Fibroblast of the aortic adventitia (primary cell): ENCODE measurements at regions not wholly inside any gene's neighbourhood (a gene's known extent, or its start where the extent isn't known, plus 50 kb on each side); places are given as distances from the start of the nearest gene placed in this dataset.

Experiments used
- DNase-seq: peaks from one replicate; pipeline ENCODE4 v3.0.0-alpha.2; 2010; ENCODE audit warnings: low read depth
- H3K4me3 ChIP-seq: 2 replicates; pipeline ENCODE4 v1.5.1; 2011; ENCODE audit warnings: low read depth, mild to moderate bottlenecking, control low read depth, low read length, moderate library complexity
- TF ChIP-seq, protein P1 (sequence below): IDR thresholded peaks from 2 replicates; pipeline ENCODE4 v1.5.1; 2011; ENCODE audit warnings: mild to moderate bottlenecking, low read length, control low read depth, inconsistent platforms; ENCODE audit not compliant: insufficient read depth

DNA sequence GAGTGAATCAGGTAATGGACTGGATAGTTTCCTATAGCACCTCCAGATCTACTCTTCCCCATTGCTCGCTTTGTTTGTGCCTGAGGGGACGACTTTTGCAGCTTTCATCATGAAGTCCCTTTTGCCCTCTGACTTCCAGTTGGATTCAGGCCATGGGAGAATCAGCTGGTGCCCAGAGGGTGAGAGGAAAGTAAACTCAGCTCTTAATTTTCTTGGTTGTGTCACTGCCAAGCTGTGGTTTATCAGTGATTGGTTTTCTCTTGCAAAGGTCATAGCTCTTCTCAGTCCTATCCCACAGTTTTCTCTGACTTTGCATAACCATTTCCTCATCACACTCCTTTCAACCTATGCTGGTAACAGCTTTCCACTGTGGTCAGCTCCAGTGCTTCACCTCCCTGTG lies 200.1 kb downstream of the KCNJ2 start:
- TF ChIP-seq, protein P1, sequence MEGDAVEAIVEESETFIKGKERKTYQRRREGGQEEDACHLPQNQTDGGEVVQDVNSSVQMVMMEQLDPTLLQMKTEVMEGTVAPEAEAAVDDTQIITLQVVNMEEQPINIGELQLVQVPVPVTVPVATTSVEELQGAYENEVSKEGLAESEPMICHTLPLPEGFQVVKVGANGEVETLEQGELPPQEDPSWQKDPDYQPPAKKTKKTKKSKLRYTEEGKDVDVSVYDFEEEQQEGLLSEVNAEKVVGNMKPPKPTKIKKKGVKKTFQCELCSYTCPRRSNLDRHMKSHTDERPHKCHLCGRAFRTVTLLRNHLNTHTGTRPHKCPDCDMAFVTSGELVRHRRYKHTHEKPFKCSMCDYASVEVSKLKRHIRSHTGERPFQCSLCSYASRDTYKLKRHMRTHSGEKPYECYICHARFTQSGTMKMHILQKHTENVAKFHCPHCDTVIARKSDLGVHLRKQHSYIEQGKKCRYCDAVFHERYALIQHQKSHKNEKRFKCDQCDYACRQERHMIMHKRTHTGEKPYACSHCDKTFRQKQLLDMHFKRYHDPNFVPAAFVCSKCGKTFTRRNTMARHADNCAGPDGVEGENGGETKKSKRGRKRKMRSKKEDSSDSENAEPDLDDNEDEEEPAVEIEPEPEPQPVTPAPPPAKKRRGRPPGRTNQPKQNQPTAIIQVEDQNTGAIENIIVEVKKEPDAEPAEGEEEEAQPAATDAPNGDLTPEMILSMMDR, result no peak
- DNase-seq, result no peak
- H3K4me3 ChIP-seq, result no peak overlapping the region

DNA sequence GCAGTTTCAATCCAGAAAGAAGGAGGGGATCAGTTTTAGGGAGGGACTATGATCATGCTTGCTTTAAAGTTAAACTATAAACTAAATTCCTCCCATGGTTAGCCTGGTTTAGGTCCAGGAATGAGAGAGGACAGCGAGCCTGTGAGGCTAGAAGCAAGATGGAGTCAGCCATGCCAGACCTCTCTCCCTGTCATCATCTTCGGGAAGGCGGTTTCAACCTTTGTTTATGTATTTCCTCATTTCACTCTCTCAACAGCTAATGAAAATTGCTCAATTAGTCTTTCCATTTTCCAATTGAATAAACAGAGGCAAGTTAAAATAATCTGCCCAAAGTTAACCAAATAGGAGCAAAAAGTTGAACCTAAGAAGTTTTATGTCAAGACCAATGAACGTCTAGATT lies 201.5 kb downstream of the KCNJ2 start:
- DNase-seq, result no peak
- no peak overlapping the region for H3K4me3 ChIP-seq
- TF ChIP-seq, protein P1, result no peak

DNA sequence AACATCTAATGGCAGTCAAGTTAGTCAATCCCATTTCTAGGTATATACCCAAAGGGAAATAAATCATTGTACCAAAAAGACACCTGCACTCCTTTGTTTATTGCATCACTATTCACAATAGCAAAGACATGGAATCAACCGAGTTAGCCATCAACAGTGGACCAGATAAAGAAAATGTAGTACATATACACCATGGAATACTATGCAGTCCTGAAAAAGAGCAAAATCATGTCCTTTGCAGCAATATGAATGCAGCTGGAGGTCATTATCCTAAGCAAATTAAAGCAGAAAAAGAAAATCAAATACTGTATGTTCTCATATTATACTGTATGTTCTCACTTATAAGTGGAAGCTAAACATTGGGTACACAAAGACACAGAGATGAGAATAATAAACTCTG lies 204.0 kb downstream of the KCNJ2 start:
- TF ChIP-seq, protein P1, result no peak
- no peak overlapping the region for H3K4me3 ChIP-seq
- DNase-seq, result no peak

DNA sequence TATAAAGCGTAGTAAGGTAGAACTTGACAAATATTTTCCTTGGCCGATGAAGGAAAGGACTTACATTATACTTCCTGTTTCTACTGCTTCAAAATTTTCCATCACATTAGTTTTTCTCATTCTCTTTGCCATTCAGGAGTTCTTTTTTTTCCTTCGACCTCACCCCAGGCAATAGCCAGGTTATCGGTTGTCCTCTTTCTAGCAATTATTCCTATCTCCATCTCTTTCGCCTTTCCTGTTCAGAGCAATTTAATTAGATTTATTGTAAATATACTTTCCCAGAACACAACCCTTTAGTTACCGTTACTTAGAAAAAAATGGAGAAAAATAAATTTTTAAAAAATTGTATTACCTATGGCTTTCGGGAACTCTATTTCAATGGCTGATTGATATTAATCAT lies 205.2 kb downstream of the KCNJ2 start:
- TF ChIP-seq, protein P1, result no peak
- no peak overlapping the region for H3K4me3 ChIP-seq
- DNase-seq, result no peak

DNA sequence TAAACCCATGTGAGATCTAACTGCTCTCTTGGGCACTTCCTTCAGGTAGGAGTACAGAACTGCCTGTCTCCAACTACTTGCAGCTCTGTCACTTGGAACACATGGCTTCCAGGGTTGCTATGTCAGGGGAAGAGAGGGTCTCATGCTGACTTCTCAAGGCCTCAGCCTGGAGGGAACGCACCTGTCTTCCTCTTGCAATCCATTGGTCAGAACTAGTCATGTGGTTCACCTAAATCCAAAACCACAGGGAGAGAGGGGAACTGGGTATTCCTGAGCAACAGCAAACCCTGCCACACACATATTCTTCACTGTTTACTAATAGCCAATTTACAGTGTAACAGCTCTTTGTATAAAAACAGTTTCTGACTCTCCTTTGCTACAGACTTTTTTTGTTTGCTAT lies 206.1 kb downstream of the KCNJ2 start:
- TF ChIP-seq, protein P1, result no peak
- no peak overlapping the region for H3K4me3 ChIP-seq
- DNase-seq, result no peak

DNA sequence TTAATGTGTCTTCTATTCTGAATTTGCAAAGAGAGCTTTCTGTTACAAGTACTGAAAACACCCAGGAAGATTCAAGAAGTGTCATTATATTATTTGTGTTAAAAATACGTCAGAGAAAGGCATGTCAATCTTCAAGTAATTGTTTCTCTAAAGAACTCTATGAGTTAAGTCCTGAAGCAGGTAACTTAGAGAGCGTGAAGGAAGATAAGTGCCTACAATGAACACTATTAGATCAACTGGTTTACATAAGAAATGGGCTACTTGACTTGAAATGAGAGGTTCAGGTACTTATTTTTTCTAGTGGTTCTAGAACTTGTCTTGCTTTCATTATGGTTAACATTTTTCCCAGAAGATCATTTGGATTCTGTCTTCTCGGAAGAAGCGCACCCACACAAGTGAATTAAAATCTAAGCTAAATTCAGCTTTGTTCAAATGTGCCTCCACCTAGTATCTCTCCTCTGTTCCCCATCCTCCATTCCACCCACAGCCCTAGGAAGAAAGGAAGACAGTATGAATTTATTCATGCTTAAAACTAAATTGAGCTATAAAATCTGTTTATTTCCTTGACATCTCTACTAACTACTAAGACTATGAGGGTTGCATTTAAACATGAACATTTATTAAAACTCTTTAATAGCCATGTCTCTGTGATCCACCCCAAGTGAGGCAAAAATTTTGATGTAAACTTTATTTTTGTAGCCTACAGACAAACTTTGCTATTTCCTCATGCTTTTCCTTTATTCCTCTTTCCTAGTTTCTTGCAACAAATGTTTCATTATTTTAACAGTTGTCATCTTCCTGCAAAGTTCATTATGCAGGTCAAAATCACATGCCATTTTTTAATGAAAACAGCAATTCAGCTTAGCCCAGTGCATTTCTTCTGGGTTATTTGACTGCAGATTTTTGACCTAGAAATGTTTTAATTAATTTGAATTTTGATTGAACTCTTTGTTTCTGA lies 206.8 kb downstream of the KCNJ2 start:
- no peak for DNase-seq
- no peak overlapping the region for H3K4me3 ChIP-seq
- TF ChIP-seq, protein P1, result no peak

DNA sequence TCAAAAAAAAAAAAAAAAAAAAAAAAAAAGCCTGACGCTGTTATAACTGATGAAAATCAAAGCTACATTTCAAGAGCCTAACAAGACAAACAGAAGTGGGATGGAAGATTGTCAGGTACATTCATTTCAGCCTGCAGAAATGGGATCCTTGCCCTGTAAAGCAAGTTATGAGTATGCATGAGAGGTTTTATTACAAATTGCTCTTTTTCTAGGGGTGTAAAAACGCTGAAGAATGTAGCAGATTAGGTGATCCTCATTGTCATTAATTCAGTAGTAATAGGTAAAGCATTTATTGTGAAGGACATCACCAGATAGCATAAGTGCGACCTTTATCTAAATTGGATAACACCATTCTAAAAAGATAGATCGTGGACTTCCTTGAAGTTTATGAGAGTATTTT lies 208.3 kb downstream of the KCNJ2 start:
- no peak overlapping the region for H3K4me3 ChIP-seq
- TF ChIP-seq, protein P1, result no peak
- no peak for DNase-seq
